ENCODE measurements at regions not wholly inside any gene's neighbourhood (a gene's known extent, or its start where the extent isn't known, plus 50 kb on each side); places are given as distances from the start of the nearest gene placed in this dataset.

GRCh38 chr2:7210712-7211111 lies 293.5 kb downstream of the RNF144A start:
- Mint-ChIP-seq H3K4me1 (peaks cover 7% of the 10 kb centered on the region), H3K27ac (no peak overlapping the region), H3K36me3 (ENCODE audit: low read depth) (no peaks in the 10 kb centered on the region), H3K9me3 (no peaks in the 10 kb centered on the region), H3K27me3 (ENCODE audit: insufficient read depth) (peaks cover 25% of the 10 kb centered on the region), H3K4me3 (no peak overlapping the region)
- no peak for TF ChIP-seq CTCF (conservative IDR thresholded peaks at IDR 0.05)
- H3K4me3 ChIP-seq (ENCODE audit: low read length) = no peak overlapping the region
- DNase-seq = no peak
- no peaks in the 10 kb centered on the region for H3K27me3 ChIP-seq (ENCODE audit: control insufficient read depth, insufficient read depth, low read length, poor library complexity, severe bottlenecking)
- H3K9me3 ChIP-seq (ENCODE audit: control insufficient read depth, low read length) = no peaks in the 10 kb centered on the region
- no peak overlapping the region for H3K9ac ChIP-seq (ENCODE audit: extremely low read depth, low read length, poor library complexity, severe bottlenecking)
- no peaks in the 10 kb centered on the region for H3K36me3 ChIP-seq (ENCODE audit: control insufficient read depth, insufficient read depth, low read length)
- H3K27ac ChIP-seq (ENCODE audit: low read depth, low read length) = no peak overlapping the region
- no peaks in the 10 kb centered on the region for H3K4me1 ChIP-seq (ENCODE audit: control insufficient read depth, insufficient read depth, low read length)
- WGBS, 2 experiments (ENCODE audit: insufficient coverage in 1 of 2, insufficient read length in 1 of 2) = 96 to 100% methylated on average over 3 to 4 of the region's 4 CpGs

- peaks cover 11% of the 10 kb centered on the region for H3K4me1 Mint-ChIP-seq
- no peaks in the 10 kb centered on the region for H3K36me3 Mint-ChIP-seq (ENCODE audit: low read depth)
- Histone ChIP-seq H3K27ac (ENCODE audit: low read depth, low read length) (no peak overlapping the region), H3K9ac (ENCODE audit: extremely low read depth, low read length, poor library complexity, severe bottlenecking) (no peak overlapping the region), H3K27me3 (ENCODE audit: control insufficient read depth, insufficient read depth, low read length, poor library complexity, severe bottlenecking) (no peaks in the 10 kb centered on the region), H3K36me3 (ENCODE audit: control insufficient read depth, insufficient read depth, low read length) (no peaks in the 10 kb centered on the region), H3K9me3 (ENCODE audit: control insufficient read depth, low read length) (peaks cover 9% of the 10 kb centered on the region), H3K4me3 (ENCODE audit: low read length) (no peak overlapping the region), H3K4me1 (ENCODE audit: control insufficient read depth, insufficient read depth, low read length) (peaks cover 5% of the 10 kb centered on the region)
- no peaks in the 10 kb centered on the region for H3K27me3 Mint-ChIP-seq (ENCODE audit: insufficient read depth)
- no peak for DNase-seq
- H3K4me3 Mint-ChIP-seq = no peak overlapping the region
- TF ChIP-seq CTCF (conservative IDR thresholded peaks at IDR 0.05) = no peak
- H3K27ac Mint-ChIP-seq = no peak overlapping the region
- H3K9me3 Mint-ChIP-seq = peaks cover 15% of the 10 kb centered on the region
- WGBS, 2 experiments (ENCODE audit: insufficient coverage in 1 of 2, insufficient read length in 1 of 2) = 75% methylated on average over 1 of the region's 1 CpG; no CpG with 5 or more reads in 1 of the 2 experiments
These were observed 308.6 kb downstream of the RNF144A start for GRCh38 chr2:7225848-7226247.

GRCh38 chr2:7226501-7226900 lies 309.3 kb downstream of the RNF144A start:
- Mint-ChIP-seq H3K9me3 (peaks cover 11% of the 10 kb centered on the region), H3K4me3 (no peak overlapping the region), H3K36me3 (ENCODE audit: low read depth) (no peaks in the 10 kb centered on the region), H3K27me3 (ENCODE audit: insufficient read depth) (no peaks in the 10 kb centered on the region), H3K4me1 (peaks cover 11% of the 10 kb centered on the region), H3K27ac (no peak overlapping the region)
- Histone ChIP-seq H3K4me3 (ENCODE audit: low read length) (no peak overlapping the region), H3K27ac (ENCODE audit: low read depth, low read length) (no peak overlapping the region), H3K9ac (ENCODE audit: extremely low read depth, low read length, poor library complexity, severe bottlenecking) (no peak overlapping the region), H3K4me1 (ENCODE audit: control insufficient read depth, insufficient read depth, low read length) (peaks cover 5% of the 10 kb centered on the region), H3K36me3 (ENCODE audit: control insufficient read depth, insufficient read depth, low read length) (no peaks in the 10 kb centered on the region), H3K27me3 (ENCODE audit: control insufficient read depth, insufficient read depth, low read length, poor library complexity, severe bottlenecking) (no peaks in the 10 kb centered on the region), H3K9me3 (ENCODE audit: control insufficient read depth, low read length) (peaks cover 9% of the 10 kb centered on the region)
- TF ChIP-seq CTCF (conservative IDR thresholded peaks at IDR 0.05) = no peak
- no CpG with 5 or more reads among the region's 1 CpG for WGBS, 2 experiments (ENCODE audit: insufficient coverage in 1 of 2, insufficient read length in 1 of 2)
- no peak for DNase-seq

All from endodermal cell (in vitro differentiated cells).